Panc1 (cell line): ENCODE measurements at regions not wholly inside any gene's neighbourhood (a gene's known extent, or its start where the extent isn't known, plus 50 kb on each side); places are given as distances from the start of the nearest gene placed in this dataset.

Source experiments
- CTCF ChIP-seq: fragments of 450-650 bp; IDR thresholded peaks from 2 replicates; pipeline ENCODE4 v1.5.1; 2017; ENCODE audit warnings: mild to moderate bottlenecking
- REST ChIP-seq, 2 experiments: IDR thresholded peaks; 2 replicates each; pipeline ENCODE4 v1.6.1; 2011 to 2012; ENCODE audit warnings: low read depth in 2 of 2, control low read depth in 1 of 2, low read length in 1 of 2, mild to moderate bottlenecking in 1 of 2, moderate library complexity in 1 of 2; ENCODE audit not compliant: insufficient read depth in 1 of 2

- TF ChIP-seq REST (IDR thresholded peaks at IDR 0.05; ENCODE audit: insufficient read depth in 1 of 2, low read depth in 2 of 2, low read length in 1 of 2) (no peak), CTCF (no peak)
Measured at GRCh38 chrX:40207626-40208025, 109.9 kb upstream of the BCOR start.
